Esophagus muscularis mucosa (tissue), 4 donors: ENCODE measurements at regions not wholly inside any gene's neighbourhood (a gene's known extent, or its start where the extent isn't known, plus 50 kb on each side); places are given as distances from the start of the nearest gene placed in this dataset.

Experiments used
- EP300 ChIP-seq: sonication (generic); formaldehyde crosslinking; IDR thresholded peaks from one replicate; pipeline ENCODE4 v1.6.1; 2017; ENCODE audit warnings: antibody characterized with exemption
- POLR2A ChIP-seq: fragments of 450-650 bp; IDR thresholded peaks from one replicate; pipeline ENCODE4 v1.6.1; 2017; ENCODE audit warnings: antibody characterized with exemption, moderate library complexity, mild to moderate bottlenecking, low read depth
- TF ChIP-seq, protein P1 (sequence below), 3 experiments: fragments of 200-600 bp in 2 of 3; fragments of 450-650 bp in 1 of 3; sonication (generic) in 2 of 3; IDR thresholded peaks; one replicate each; pipeline ENCODE4 v1.5.1; 2017 to 2019; ENCODE audit warnings: antibody characterized with exemption in 3 of 3, mild to moderate bottlenecking in 2 of 3, moderate library complexity in 1 of 3

GRCh38 chr7:106749165-106749564, 88.2 kb upstream of the CCDC71L start:
- TF ChIP-seq EP300: no peak
- TF ChIP-seq, protein P1, sequence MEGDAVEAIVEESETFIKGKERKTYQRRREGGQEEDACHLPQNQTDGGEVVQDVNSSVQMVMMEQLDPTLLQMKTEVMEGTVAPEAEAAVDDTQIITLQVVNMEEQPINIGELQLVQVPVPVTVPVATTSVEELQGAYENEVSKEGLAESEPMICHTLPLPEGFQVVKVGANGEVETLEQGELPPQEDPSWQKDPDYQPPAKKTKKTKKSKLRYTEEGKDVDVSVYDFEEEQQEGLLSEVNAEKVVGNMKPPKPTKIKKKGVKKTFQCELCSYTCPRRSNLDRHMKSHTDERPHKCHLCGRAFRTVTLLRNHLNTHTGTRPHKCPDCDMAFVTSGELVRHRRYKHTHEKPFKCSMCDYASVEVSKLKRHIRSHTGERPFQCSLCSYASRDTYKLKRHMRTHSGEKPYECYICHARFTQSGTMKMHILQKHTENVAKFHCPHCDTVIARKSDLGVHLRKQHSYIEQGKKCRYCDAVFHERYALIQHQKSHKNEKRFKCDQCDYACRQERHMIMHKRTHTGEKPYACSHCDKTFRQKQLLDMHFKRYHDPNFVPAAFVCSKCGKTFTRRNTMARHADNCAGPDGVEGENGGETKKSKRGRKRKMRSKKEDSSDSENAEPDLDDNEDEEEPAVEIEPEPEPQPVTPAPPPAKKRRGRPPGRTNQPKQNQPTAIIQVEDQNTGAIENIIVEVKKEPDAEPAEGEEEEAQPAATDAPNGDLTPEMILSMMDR (IDR thresholded peaks at IDR 0.05): no peak
- no peak for TF ChIP-seq POLR2A
